ENCODE measurements at regions not wholly inside any gene's neighbourhood (a gene's known extent, or its start where the extent isn't known, plus 50 kb on each side); places are given as distances from the start of the nearest gene placed in this dataset.
"Not testable (repeated sequence)": the region's sequence is repeated elsewhere in the genome, so short reads cannot be mapped to it uniquely, and the experiment has no call there.

GRCh38 chr4:132642016-132642817, 506.9 kb upstream of the PCDH10 start:
- in situ Hi-C loops (cut with HindIII; ENCODE audit: low sequenced_read_pairs), result no loop called here

DNA sequence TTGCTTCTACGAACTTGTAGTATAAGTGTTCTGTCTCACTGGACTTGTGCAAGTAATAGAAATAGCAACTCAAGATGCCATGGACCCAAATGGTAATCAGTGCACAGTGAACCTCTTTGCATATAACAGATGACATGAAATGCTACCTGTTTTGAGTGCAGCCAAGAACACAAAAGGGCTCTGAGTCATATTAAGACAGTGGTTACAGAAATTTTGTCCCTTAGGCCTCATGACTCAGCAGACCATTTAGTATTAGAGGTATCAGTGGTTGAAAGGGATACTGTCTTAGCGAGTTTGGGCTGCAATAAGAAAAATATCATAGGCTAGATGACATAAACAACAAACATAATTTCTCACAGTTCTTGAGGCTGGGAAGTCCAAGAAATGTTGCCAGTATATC, 502.9 kb upstream of the PCDH10 start:
- in situ Hi-C loops (cut with HindIII; ENCODE audit: low sequenced_read_pairs), result no loop called here

GRCh38 chr4:132651196-132651595, 497.9 kb upstream of the PCDH10 start:
- in situ Hi-C loops (cut with HindIII; ENCODE audit: low sequenced_read_pairs), result no loop called here

DNA sequence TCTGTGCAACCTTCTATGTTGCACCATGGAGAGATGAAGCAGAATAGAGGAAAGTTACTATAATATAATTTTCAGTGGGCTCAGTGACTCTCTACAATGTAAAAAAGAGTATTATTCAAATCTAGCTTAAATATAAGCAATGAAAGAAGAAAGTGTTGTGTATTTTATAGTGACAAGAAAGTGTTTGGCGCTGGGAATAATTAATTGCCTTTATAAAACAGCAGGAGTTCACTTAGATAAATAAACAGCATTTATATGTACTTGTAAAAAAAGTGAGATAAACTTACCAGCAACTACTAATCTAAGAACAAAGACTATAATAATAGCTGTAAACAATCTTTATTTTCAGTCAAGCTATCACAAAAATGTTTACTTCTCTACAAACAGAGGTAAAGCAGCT, 488.9 kb upstream of the PCDH10 start:
- in situ Hi-C loops (cut with HindIII; ENCODE audit: low sequenced_read_pairs), result no loop called here

- in situ Hi-C loops (cut with HindIII; ENCODE audit: low sequenced_read_pairs), result no loop called here
Observed at GRCh38 chr4:132662456-132662855, 486.6 kb upstream of the PCDH10 start.

- in situ Hi-C loops (cut with HindIII; ENCODE audit: low sequenced_read_pairs), result no loop called here
Observed at GRCh38 chr4:132669786-132670185, 479.3 kb upstream of the PCDH10 start.

DNA sequence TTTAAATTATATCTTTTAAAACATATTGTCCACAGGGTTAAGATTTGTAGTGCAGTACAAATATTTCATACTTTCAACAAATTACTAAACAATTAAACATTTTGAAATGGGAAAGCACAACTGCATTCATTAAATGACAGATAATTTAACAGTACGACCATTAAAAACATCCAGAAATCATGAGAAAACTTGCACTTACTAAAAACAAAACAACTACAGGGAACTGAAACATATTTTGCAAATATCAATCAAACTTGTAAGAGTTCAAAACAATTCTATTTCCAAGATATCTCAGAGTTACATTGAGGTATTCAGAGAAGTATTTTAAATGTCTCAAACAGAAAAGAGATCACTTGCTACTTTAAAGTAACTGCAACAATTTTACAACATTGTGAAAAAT, 478.5 kb upstream of the PCDH10 start:
- in situ Hi-C loops (cut with HindIII; ENCODE audit: low sequenced_read_pairs), result no loop called here

DNA sequence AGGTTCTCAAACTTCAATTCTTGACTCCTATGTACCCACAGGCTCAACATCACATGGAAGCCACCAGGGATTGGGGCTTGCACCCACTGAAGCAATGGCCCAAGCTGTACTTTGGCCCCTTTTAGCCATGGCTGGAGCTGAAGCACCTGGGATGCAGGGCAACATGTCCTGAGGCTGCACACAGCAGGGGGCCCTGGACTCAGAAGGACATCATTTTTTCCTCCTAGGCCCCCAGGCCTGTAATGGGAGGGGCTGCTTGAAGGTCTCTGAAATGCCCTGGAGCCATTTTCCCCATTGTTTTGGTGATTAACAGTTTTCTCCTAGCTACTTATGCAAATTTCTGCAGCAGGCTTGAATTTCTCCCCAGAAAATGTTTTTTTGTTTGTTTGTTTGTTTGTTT, 465.1 kb upstream of the PCDH10 start:
- in situ Hi-C loops (cut with HindIII; ENCODE audit: low sequenced_read_pairs), result no loop called here

DNA sequence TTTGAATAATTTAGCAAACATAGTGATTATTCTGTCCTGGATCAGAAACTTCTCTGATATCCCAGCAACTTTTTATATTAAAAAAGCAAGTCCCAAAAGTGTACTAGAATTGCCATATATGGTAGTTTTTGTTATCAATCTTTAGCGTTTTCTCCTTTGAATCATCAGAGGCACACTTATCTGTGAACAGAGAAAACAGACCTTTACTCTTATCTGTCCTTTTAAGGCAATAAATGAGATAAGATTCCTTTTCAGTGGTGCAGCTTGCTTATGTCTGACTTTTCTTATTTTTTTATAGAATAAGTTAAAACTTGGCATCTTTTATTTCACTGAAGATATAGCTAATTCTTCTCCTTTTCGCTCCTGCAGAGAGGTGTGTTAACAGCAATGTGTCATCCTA, 458.1 kb upstream of the PCDH10 start:
- in situ Hi-C loops (cut with HindIII; ENCODE audit: low sequenced_read_pairs), result no loop called here

DNA sequence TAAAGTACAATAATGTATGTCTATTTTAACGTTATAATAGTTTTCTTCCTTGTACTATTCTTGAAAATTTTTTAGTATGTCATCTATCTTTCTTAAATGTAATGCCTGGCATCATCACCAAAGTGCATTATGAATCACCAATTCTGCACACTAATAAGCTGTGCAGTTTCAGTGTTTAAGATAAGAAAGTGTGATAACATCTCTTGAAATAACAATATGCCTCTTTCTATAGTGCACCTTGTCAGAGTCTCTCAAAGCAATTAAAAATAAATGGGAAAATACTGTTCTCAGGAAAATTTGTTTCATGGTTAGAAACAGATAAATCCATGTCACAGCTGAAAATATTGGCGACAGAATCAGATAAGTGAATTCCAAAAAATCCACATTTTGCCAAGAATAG, 457.4 kb upstream of the PCDH10 start:
- in situ Hi-C loops (cut with HindIII; ENCODE audit: low sequenced_read_pairs), result no loop called here

DNA sequence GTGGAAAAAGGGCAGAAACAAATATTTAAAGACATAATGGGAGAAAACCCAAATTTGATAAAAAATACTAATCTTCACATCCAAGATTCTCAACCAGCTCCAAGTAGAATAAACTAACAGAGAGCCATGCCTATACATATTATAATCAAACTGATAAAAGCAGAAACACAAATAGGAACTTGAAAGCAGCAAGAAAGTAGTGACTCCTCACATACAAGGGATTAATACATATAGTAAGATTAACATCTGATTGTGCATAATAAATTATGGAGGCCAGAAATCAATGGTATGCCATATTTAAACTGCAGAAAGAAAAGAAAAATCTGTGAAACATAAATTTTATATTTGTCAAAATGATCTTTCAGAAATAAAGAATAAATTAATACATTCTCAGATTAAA, 454.3 kb upstream of the PCDH10 start:
- in situ Hi-C loops (cut with HindIII; ENCODE audit: low sequenced_read_pairs), result no loop called here

DNA sequence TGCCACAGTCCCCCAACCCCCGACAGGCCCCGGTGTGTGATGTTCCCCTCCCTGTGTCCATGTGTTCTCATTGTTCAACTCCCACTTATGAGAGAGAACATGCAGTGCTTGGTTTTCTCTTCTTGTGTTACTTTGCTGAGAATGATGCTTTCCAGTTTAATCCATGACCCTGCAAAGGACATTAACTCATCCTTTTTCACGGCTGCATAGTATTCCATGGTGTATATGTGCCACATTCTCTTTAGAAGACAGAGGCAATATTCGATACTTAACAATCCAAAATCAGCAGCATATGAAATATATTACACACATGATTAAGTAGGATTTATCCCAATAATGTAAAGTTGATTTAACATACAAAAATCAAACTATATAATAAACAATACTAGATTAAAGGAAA, 451.6 kb upstream of the PCDH10 start:
- in situ Hi-C loops (cut with HindIII; ENCODE audit: low sequenced_read_pairs), result not testable (repeated sequence)

DNA sequence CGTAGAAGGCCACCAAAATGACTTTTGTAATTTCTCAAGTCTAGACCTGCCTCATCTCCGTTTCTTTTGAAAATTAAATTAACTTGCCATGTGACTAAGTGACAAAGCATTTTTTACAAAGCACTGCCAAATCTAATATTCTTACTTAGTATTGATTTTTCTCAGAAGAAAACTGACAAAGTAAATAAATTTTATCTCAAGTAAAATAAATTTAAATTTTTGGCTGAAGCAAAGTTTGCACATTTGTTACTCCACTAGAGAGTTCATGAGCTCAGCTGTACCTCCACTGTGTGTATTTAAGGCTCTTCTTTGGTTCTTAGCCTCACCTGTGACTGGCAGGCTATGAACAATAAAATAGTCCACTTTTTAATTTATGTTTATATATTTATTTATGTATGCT, 441.1 kb upstream of the PCDH10 start:
- in situ Hi-C loops (cut with HindIII; ENCODE audit: low sequenced_read_pairs), result no loop called here

GRCh38 chr4:132709056-132709455, 440.0 kb upstream of the PCDH10 start:
- in situ Hi-C loops (cut with HindIII; ENCODE audit: low sequenced_read_pairs), result no loop called here

GRCh38 chr4:132710971-132711370, 438.1 kb upstream of the PCDH10 start:
- in situ Hi-C loops (cut with HindIII; ENCODE audit: low sequenced_read_pairs), result no loop called here

GRCh38 chr4:132737344-132737743, 411.8 kb upstream of the PCDH10 start:
- in situ Hi-C loops (cut with HindIII; ENCODE audit: low sequenced_read_pairs), result no loop called here

DNA sequence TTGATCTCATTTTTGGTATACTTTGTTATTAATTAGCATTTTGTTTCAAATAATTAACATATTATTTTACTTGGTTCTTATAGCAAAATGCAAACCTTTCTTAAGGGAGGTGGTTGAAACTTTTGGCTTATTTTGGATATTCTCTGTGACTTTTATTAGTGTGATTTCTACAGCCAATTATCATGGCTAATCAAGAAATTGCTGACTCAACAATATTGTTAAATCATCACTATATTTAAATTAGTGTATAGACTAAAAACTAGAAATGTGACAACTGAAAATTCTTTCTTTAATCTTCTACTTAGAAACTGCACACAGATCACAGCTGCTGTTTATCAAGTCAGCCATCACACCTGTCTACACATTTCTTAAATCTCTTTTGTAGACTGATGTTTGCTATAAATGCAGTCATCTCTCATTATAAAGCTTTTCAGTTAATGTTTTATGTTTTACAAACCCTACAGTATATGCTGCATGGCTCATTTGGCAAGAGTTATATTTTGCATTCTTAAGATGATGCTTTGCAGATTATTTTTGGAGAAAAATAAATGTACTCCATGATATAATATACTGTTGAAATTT, 389.8 kb upstream of the PCDH10 start:
- in situ Hi-C loops (cut with HindIII; ENCODE audit: low sequenced_read_pairs), result no loop called here

- in situ Hi-C loops (cut with HindIII; ENCODE audit: low sequenced_read_pairs), result no loop called here
Observed at GRCh38 chr4:132763465-132763864, 385.6 kb upstream of the PCDH10 start.

DNA sequence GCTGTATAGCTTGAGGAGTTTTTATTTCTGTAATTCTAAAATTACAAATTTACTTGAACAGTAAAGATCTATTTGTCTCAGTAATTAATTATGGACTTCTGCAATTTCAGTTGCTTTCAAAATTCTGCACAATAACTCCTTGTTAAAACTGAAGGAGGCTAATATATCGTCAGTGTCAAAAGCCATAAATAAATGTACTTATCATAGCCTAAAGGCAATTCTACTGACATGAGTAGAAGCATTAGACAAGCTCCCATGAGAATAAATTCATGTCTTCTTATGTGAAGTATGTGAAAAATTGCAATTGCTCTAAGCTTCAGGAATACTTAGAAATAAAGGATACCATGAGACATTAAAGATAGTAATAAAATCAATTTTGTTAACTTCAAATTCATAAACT, 381.2 kb upstream of the PCDH10 start:
- in situ Hi-C loops (cut with HindIII; ENCODE audit: low sequenced_read_pairs), result no loop called here

DNA sequence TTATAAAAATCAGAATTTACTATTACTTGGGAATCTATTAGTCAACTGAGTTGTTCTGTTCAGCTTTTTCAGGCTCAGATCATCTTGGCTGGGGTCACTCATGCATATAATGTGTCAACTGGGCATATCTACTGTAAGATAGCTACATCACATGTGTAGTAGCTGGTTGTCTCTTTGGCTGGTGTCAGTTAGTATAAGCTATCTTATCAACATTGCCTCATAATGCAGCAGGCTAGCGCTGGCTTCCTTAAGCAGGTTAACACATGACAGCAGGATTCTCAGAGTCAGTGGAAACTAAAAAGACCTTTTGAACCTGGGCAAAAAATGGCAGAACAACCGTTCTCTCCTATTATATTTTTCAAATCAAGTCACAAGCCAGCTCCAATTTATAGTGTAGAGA, 378.3 kb upstream of the PCDH10 start:
- in situ Hi-C loops (cut with HindIII; ENCODE audit: low sequenced_read_pairs), result no loop called here

GRCh38 chr4:132792310-132792709, 356.8 kb upstream of the PCDH10 start:
- in situ Hi-C loops (cut with HindIII; ENCODE audit: low sequenced_read_pairs), result no loop called here

- in situ Hi-C loops (cut with HindIII; ENCODE audit: low sequenced_read_pairs), result no loop called here
Observed at GRCh38 chr4:132797856-132798255, 351.2 kb upstream of the PCDH10 start.
